NB4 (cell line): ENCODE measurements at regions not wholly inside any gene's neighbourhood (a gene's known extent, or its start where the extent isn't known, plus 50 kb on each side); places are given as distances from the start of the nearest gene placed in this dataset.

Experiments
- DNase-seq: peaks from one replicate; pipeline ENCODE4 v3.0.0; 2010; ENCODE audit warnings: low read depth
- H3K4me3 ChIP-seq: one replicate; pipeline ENCODE4 v1.5.1; 2011; ENCODE audit warnings: mild to moderate bottlenecking, low read depth, low read length, moderate library complexity
- MYC ChIP-seq: IDR thresholded peaks from 2 replicates; pipeline ENCODE4 v1.6.1; 2011; ENCODE audit warnings: low read depth, low read length
- POLR2A ChIP-seq: IDR thresholded peaks from 2 replicates; pipeline ENCODE4 v1.6.1; 2011; ENCODE audit warnings: mild to moderate bottlenecking; ENCODE audit not compliant: insufficient read length; ENCODE audit errors: extremely low read depth
- TF ChIP-seq, protein P1 (sequence below): IDR thresholded peaks from one replicate; pipeline ENCODE4 v1.5.1; 2012; ENCODE audit warnings: low read depth, low read length
- TF ChIP-seq, protein P2 (sequence below): IDR thresholded peaks from 2 replicates; pipeline ENCODE4 v1.6.1; 2011; ENCODE audit warnings: low read depth, low read length

DNA sequence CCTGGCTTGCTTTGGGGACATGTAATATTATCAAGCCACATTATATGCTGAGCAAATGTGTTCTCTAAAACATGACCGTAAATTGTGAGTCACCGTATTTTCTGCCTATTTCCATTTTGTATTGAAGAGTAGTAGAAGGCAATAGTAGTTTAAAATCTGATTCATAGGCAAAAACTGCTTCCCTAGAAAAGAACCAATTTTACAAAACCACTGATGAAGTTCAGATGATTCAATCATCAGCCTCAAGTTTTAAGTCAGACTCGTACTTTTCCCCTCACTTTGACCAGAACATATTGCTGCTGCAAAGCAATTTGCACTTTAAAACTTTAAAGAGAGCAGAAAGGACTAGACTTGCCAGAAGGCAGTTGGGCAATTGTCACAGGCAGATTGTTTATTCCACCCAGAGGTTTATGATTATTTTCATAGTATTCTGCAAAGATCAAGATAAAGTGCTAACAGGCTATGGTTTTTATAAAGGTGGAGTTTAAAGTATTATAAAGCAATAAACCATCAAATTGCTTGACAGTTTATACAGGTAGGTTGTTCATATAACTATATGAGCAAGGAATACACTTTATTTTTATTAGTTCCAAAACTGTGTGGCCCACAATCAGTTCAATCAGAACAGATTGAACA lies 168.2 kb downstream of the ETV1 start:
- H3K4me3 ChIP-seq, result no peak overlapping the region
- TF ChIP-seq, protein P1, sequence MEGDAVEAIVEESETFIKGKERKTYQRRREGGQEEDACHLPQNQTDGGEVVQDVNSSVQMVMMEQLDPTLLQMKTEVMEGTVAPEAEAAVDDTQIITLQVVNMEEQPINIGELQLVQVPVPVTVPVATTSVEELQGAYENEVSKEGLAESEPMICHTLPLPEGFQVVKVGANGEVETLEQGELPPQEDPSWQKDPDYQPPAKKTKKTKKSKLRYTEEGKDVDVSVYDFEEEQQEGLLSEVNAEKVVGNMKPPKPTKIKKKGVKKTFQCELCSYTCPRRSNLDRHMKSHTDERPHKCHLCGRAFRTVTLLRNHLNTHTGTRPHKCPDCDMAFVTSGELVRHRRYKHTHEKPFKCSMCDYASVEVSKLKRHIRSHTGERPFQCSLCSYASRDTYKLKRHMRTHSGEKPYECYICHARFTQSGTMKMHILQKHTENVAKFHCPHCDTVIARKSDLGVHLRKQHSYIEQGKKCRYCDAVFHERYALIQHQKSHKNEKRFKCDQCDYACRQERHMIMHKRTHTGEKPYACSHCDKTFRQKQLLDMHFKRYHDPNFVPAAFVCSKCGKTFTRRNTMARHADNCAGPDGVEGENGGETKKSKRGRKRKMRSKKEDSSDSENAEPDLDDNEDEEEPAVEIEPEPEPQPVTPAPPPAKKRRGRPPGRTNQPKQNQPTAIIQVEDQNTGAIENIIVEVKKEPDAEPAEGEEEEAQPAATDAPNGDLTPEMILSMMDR, result no peak
- TF ChIP-seq MYC (no peak), POLR2A (no peak)
- TF ChIP-seq, protein P2, sequence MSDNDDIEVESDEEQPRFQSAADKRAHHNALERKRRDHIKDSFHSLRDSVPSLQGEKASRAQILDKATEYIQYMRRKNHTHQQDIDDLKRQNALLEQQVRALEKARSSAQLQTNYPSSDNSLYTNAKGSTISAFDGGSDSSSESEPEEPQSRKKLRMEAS, result no peak
- DNase-seq, result no peak

DNA sequence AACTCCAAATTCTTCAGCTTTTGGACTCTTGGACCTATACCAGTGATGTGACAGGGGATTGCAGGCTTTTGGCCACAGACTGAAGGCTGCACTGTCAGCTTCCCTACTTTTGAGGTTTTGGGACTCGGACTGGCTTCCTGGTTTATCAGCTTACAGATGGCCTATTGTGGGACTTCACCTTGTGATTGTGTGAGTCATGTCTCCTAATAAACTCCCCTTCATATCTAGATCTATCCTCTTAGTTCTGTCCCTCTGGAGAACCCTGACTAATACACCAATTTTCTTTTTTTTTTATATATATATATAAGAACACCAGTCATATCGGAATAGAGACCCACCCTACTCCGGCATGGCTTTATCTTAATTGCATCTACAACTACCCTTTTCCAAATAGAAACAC lies 166.8 kb downstream of the ETV1 start:
- no peak for TF ChIP-seq POLR2A
- no peak for TF ChIP-seq MYC
- TF ChIP-seq, protein P2, result no peak
- TF ChIP-seq, protein P1, result no peak
- no peak overlapping the region for H3K4me3 ChIP-seq
- DNase-seq, result no peak

DNA sequence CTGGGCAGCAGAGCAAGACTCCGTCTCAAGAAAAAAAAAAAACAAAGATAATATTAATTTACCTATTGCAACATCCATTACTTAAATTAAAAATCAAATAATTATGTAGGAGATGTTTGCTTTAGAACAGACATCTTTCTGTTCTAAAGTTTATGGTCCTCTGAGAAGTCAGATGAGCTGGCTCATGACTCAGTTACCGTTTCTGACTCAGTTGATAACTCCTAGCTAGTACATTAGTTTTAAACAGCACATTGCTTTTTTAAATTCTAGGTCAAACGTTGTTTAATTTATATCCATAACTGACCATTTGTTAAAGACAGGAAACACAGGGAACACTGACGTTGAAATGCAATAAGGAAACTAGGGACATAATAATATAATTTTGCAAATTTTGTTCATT lies 162.7 kb downstream of the ETV1 start:
- TF ChIP-seq MYC, result no peak
- TF ChIP-seq, protein P2, result no peak
- no peak for TF ChIP-seq POLR2A
- TF ChIP-seq, protein P1, result no peak
- DNase-seq, result no peak
- H3K4me3 ChIP-seq, result no peak overlapping the region

DNA sequence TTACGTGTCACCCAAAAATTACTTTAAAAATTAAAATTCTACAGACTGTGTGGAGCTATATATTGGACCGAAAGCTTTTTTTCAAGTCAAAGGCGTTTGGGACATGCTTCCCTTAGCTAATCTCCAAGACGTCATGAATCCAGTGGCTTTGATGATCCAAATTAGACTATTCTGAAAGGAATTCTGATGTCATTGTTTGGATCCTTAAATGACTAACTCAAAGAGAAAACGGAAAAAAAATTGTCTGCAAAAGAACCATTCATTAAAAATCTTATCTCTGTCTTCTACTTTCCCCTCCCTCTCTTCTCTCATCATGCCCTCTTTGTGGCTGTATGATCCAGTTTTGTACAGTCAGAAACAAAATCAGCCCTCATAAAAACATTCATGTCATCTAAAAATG lies 161.8 kb downstream of the ETV1 start:
- TF ChIP-seq, protein P2, result no peak
- no peak for TF ChIP-seq MYC
- TF ChIP-seq, protein P1, result no peak
- TF ChIP-seq POLR2A, result no peak
- no peak for DNase-seq

DNA sequence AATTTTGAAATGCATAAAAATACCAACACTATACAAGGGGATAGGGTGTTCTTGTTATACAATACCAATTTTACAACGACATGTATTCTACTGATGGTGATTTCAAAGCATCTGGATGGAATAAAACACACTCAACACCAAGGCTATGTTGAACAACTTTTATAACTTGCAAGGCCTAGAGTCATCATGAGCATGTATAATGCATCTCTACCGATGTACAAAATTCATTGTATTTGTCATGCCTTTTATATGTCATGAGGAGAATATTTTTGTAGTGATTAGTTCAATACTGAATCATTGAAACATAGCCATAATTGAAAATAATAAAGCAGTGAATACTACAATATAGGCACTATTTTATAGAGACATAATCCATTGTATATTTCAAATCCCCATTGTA lies 160.2 kb downstream of the ETV1 start:
- TF ChIP-seq MYC, result no peak
- no peak for DNase-seq
- no peak overlapping the region for H3K4me3 ChIP-seq

More for the DNA sequence above, 161.8 kb downstream of the ETV1 start:
- H3K4me3 ChIP-seq, result no peak overlapping the region

DNA sequence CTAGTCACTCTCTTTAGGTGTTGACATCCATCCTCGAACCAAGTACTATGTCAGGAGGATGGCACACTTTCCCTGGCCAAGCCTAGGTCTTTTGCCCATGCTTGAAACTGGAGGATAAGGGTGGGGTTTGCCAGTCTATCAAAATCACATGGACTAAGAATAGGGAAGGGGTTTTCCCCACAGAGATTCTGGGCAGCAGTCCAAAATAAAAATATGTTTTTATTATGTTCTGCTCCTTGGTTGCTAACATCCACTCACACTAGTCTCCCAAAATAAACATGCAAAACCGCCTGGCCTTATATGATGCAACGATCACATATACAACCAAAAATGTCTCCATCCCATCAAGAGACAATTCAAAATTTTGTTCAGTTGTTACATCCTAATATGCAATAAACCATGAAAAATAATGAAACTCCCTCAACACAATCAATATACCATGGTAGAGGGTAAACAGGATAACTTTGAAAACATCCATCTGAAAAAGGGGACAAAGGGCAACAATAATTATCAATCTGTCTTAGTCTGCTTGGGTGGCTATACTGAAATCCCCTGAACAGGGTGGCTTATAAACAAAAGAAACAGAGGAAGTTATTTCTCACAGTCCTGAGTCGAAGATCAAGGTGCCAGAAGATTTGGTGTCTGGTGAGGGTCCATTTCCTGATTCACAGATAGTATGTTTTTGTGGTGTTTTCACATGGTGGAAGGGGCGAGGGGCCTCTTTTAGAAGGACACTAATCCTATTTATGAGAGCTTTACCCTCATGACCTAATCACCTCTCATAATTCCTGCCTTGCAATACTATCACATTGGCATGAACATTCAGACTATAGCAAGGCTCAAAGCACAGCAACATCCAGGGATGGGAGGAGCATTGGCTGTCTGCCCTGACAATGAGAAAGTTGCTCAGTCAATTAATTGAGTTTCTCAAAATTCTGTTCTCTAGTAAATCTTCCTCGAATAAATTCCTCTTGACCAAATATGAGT lies 159.3 kb downstream of the ETV1 start:
- DNase-seq, result no peak

More for the DNA sequence above, 159.3 kb downstream of the ETV1 start:
- TF ChIP-seq, protein P1, result no peak
- TF ChIP-seq, protein P2, result no peak
- TF ChIP-seq MYC (no peak), POLR2A (no peak)
- no peak overlapping the region for H3K4me3 ChIP-seq
